Dendritic cell treated with granulocyte-macrophage colony-stimulating factor and Interleukin-4, amounts not matched to agents 40 ng/mL and 50 ng/mL, for 4 days (primary cell): ENCODE measurements at regions not wholly inside any gene's neighbourhood (a gene's known extent, or its start where the extent isn't known, plus 50 kb on each side); places are given as distances from the start of the nearest gene placed in this dataset.
"Not testable (repeated sequence)": the region's sequence is repeated elsewhere in the genome, so short reads cannot be mapped to it uniquely, and the experiment has no call there.

Source experiments
- H3K27ac Mint-ChIP-seq: one replicate; pipeline ENCODE4 v1.8.0; 2022; ENCODE audit warnings: mild to moderate bottlenecking, mixed read lengths
- H3K27me3 Mint-ChIP-seq: one replicate; pipeline ENCODE4 v1.8.0; 2022; ENCODE audit warnings: mild to moderate bottlenecking, mixed read lengths
- H3K36me3 Mint-ChIP-seq: one replicate; pipeline ENCODE4 v1.8.0; 2022; ENCODE audit warnings: low read depth, mixed read lengths
- H3K4me1 Mint-ChIP-seq: one replicate; pipeline ENCODE4 v1.8.0; 2022; ENCODE audit warnings: low read depth, mixed read lengths
- H3K4me3 Mint-ChIP-seq: one replicate; pipeline ENCODE4 v1.8.0; 2022; ENCODE audit warnings: mild to moderate bottlenecking, moderate library complexity, mixed read lengths
- H3K9me3 Mint-ChIP-seq: one replicate; pipeline ENCODE4 v1.8.0; 2022; ENCODE audit warnings: mixed read lengths
- intact Hi-C: fragments of 100-400 bp; cut with micrococcal nuclease; formaldehyde crosslinking; loops from one replicate; pipeline ENCODE4 v1.15.0; 2022

DNA sequence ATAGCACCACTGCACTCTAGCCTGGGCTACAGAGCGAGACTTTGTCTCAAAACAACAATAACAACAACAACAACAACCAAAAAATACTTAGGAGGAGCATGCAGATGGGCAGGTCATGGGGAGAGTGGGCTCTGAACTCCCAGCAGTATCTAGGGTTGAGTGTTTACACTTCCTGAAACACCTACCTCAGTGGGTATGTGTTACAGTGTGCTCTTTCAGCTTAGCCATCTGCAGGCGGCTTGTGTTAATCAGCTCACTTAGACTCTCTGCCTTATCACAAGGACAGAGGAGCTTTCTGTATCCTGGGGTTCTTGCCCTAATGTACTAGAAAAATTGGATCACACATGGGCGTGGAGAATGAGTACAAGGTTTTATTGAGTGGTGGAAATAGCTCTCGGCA, 340.2 kb downstream of the KIF20B start:
- Mint-ChIP-seq H3K36me3 (no peaks in the 10 kb centered on the region), H3K9me3 (peaks cover 3% of the 10 kb centered on the region), H3K4me1 (no peaks in the 10 kb centered on the region), H3K27me3 (no peaks in the 10 kb centered on the region), H3K4me3 (no peak overlapping the region), H3K27ac (no peak overlapping the region)
- intact Hi-C loops = no loop called here

DNA sequence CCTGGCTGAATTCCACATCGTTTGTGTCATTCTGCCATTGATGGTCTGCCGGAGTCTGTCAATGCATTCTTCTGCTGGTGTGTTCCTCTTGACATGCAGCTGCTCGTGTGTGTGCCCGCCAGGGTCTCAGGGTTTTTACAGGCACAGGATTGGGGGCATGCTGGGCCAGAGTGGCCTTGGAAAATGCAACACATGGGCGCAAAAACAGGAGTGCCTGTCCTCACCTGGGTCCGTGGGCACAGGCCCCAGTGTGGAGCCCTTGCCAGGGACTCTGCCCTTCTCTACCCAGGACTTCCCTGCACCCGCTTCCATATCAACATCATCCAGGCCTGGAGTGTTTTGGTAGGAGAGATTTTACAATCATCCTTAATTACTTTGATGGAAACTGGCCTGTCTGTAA, 340.7 kb downstream of the KIF20B start:
- no peak overlapping the region for H3K27ac Mint-ChIP-seq
- H3K4me1 Mint-ChIP-seq = peaks cover 2% of the 10 kb centered on the region
- H3K36me3 Mint-ChIP-seq = no peaks in the 10 kb centered on the region
- H3K27me3 Mint-ChIP-seq = no peaks in the 10 kb centered on the region
- no peak overlapping the region for H3K4me3 Mint-ChIP-seq
- intact Hi-C loops = no loop called here
- peaks cover 8% of the 10 kb centered on the region for H3K9me3 Mint-ChIP-seq

- intact Hi-C loops = no loop called here
- Mint-ChIP-seq H3K36me3 (no peaks in the 10 kb centered on the region), H3K9me3 (peaks cover 29% of the 10 kb centered on the region), H3K27me3 (no peaks in the 10 kb centered on the region), H3K27ac (no peak overlapping the region), H3K4me1 (peaks cover 11% of the 10 kb centered on the region), H3K4me3 (no peak overlapping the region)
Measured at GRCh38 chr10:90047243-90047729, 345.9 kb downstream of the KIF20B start.

GRCh38 chr10:90051053-90051452, 349.7 kb downstream of the KIF20B start:
- Mint-ChIP-seq H3K27ac (no peak overlapping the region), H3K36me3 (no peaks in the 10 kb centered on the region), H3K4me3 (no peak overlapping the region), H3K9me3 (peaks cover 34% of the 10 kb centered on the region), H3K4me1 (peaks cover 11% of the 10 kb centered on the region), H3K27me3 (no peaks in the 10 kb centered on the region)
- intact Hi-C loops = no loop called here

DNA sequence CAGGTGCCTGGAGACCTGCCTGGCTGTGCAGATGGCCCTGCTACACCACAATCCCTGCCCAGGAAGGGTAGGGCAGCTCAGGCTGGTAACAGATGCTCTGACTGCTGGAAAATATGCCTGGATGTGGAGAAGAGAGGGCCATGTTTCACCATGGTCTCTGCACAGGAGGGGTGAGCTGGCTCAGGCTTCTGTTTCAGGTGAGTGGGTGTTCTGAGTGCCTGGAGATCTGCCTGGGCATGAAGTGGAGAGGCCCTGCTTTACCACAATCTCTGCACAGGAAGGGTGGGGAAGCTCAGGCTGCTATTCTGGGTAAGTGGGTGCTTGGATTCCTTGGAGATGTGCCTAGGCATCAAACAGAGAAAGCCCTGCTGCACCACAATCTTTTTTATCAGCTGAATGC, 350.1 kb downstream of the KIF20B start:
- peaks cover 32% of the 10 kb centered on the region for H3K9me3 Mint-ChIP-seq
- intact Hi-C loops = no loop called here
- no peaks in the 10 kb centered on the region for H3K27me3 Mint-ChIP-seq
- no peak overlapping the region for H3K27ac Mint-ChIP-seq
- peaks cover 11% of the 10 kb centered on the region for H3K4me1 Mint-ChIP-seq
- no peak overlapping the region for H3K4me3 Mint-ChIP-seq
- no peaks in the 10 kb centered on the region for H3K36me3 Mint-ChIP-seq

GRCh38 chr10:90062786-90063185, 361.4 kb downstream of the KIF20B start:
- Mint-ChIP-seq H3K27me3 (no peaks in the 10 kb centered on the region), H3K36me3 (no peaks in the 10 kb centered on the region), H3K4me3 (no peak overlapping the region), H3K9me3 (no peaks in the 10 kb centered on the region), H3K27ac (no peak overlapping the region), H3K4me1 (no peaks in the 10 kb centered on the region)
- intact Hi-C loops = no loop called here

GRCh38 chr10:90064295-90064694, 362.9 kb downstream of the KIF20B start:
- Mint-ChIP-seq H3K27ac (no peak overlapping the region), H3K36me3 (no peaks in the 10 kb centered on the region), H3K9me3 (no peaks in the 10 kb centered on the region), H3K4me1 (no peaks in the 10 kb centered on the region), H3K4me3 (no peak overlapping the region), H3K27me3 (no peaks in the 10 kb centered on the region)
- intact Hi-C loops = no loop called here

DNA sequence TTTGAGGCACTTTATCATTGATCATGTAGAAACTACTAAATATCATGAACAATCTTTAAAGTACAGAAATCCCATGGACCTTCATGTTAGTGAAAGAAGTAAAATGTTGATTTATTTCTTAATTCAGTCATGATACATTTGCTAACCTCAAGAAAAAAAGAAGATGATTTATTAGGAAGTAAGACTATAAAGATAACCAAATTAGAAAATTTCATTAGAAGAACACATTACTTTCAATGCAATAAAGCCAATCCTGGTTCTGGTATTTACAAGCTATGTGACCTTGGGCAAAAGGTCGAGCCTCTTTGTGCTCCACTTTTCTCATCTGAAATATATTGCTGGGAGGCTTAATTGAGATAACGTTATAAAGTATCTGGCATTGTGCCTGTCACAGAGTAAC, 365.0 kb downstream of the KIF20B start:
- no peak overlapping the region for H3K4me3 Mint-ChIP-seq
- H3K4me1 Mint-ChIP-seq = no peaks in the 10 kb centered on the region
- H3K27ac Mint-ChIP-seq = no peak overlapping the region
- no peaks in the 10 kb centered on the region for H3K9me3 Mint-ChIP-seq
- H3K27me3 Mint-ChIP-seq = no peaks in the 10 kb centered on the region
- intact Hi-C loops = no loop called here
- no peaks in the 10 kb centered on the region for H3K36me3 Mint-ChIP-seq

- no peak overlapping the region for H3K4me3 Mint-ChIP-seq
- no peaks in the 10 kb centered on the region for H3K27me3 Mint-ChIP-seq
- H3K9me3 Mint-ChIP-seq = peaks cover 9% of the 10 kb centered on the region
- H3K36me3 Mint-ChIP-seq = no peaks in the 10 kb centered on the region
- no peak overlapping the region for H3K27ac Mint-ChIP-seq
- intact Hi-C loops = no loop called here
- no peaks in the 10 kb centered on the region for H3K4me1 Mint-ChIP-seq
Measured at GRCh38 chr10:90075995-90076394, 374.6 kb downstream of the KIF20B start.

DNA sequence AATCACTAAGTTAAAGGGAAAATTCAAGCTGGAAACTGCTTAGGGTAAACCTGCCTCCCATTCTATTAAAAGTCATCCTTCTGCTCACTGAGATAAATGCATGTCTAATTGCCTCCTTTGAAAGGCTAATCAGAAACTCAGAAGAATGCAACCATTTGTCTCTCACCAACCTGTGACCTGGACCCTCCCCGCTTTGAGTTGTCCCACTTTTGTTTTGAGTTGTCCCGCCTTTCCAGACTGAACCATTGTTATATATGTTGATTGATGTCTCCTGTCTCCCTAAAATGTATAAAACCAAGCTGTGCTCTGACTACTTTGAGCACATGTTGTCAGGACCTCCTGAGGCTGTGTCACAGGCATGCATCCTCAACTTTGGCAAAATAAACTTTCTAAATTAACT, 378.4 kb downstream of the KIF20B start:
- peaks cover 26% of the 10 kb centered on the region for H3K9me3 Mint-ChIP-seq
- no peak overlapping the region for H3K4me3 Mint-ChIP-seq
- H3K27me3 Mint-ChIP-seq = no peaks in the 10 kb centered on the region
- intact Hi-C loops = no loop called here
- H3K36me3 Mint-ChIP-seq = no peaks in the 10 kb centered on the region
- H3K27ac Mint-ChIP-seq = no peak overlapping the region
- no peaks in the 10 kb centered on the region for H3K4me1 Mint-ChIP-seq

GRCh38 chr10:90086606-90087190, 385.3 kb downstream of the KIF20B start:
- intact Hi-C loops, H3K4me3 Mint-ChIP-seq, H3K4me1 Mint-ChIP-seq, H3K27ac Mint-ChIP-seq, H3K36me3 Mint-ChIP-seq, H3K27me3 Mint-ChIP-seq: not testable (repeated sequence)
- peaks cover 17% of the 10 kb centered on the region for H3K9me3 Mint-ChIP-seq

- Mint-ChIP-seq H3K36me3 (no peaks in the 10 kb centered on the region), H3K4me3 (no peak overlapping the region), H3K27ac (no peak overlapping the region), H3K9me3 (peaks cover 16% of the 10 kb centered on the region), H3K27me3 (no peaks in the 10 kb centered on the region), H3K4me1 (no peaks in the 10 kb centered on the region)
- intact Hi-C loops = no loop called here
Measured at GRCh38 chr10:90087197-90088023, 386.0 kb downstream of the KIF20B start.

DNA sequence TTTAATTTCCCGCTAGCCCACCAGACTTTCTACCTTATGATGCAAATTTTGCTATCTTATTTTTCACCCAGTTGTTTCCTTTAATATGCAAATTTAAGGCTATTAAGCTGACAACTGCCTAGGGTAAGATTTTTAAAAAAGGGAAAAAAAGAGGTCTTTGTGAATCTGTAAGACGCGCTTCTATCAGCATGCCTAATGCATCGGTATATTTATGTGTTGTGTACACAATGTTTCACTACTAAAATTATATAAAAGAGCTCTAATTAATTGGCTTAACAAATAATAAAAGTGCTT, 386.6 kb downstream of the KIF20B start:
- Mint-ChIP-seq H3K4me1 (no peaks in the 10 kb centered on the region), H3K27ac (no peak overlapping the region), H3K4me3 (no peak overlapping the region), H3K9me3 (peaks cover 11% of the 10 kb centered on the region), H3K27me3 (no peaks in the 10 kb centered on the region), H3K36me3 (no peaks in the 10 kb centered on the region)
- intact Hi-C loops = no loop called here

DNA sequence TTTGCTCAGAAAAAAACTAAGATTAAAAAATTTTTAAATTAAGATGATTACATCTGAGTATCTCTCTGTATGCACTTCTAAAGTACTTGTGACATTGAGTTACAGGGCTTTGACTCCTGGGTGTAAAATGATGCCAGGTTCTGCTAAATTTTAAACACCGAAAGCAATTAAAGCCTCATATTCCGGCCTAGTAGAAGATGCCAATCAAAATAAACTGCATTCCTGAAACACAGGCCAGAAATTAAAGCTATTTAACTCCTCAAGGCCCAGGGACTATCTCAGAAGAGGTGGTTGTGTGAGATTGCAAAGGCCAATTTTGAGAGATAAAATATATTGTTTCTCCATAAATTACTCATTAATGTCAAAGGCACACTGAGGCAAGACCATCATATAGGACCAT, 388.3 kb downstream of the KIF20B start:
- H3K4me1 Mint-ChIP-seq = no peaks in the 10 kb centered on the region
- H3K9me3 Mint-ChIP-seq = no peaks in the 10 kb centered on the region
- no peak overlapping the region for H3K27ac Mint-ChIP-seq
- no peak overlapping the region for H3K4me3 Mint-ChIP-seq
- no peaks in the 10 kb centered on the region for H3K27me3 Mint-ChIP-seq
- intact Hi-C loops = no loop called here
- no peaks in the 10 kb centered on the region for H3K36me3 Mint-ChIP-seq

- Mint-ChIP-seq H3K27me3 (no peaks in the 10 kb centered on the region), H3K9me3 (no peaks in the 10 kb centered on the region), H3K4me3 (no peak overlapping the region), H3K36me3 (no peaks in the 10 kb centered on the region), H3K4me1 (no peaks in the 10 kb centered on the region), H3K27ac (no peak overlapping the region)
- intact Hi-C loops = no loop called here
Measured at GRCh38 chr10:90096196-90096595, 394.8 kb downstream of the KIF20B start.
